ENCODE measurements at regions not wholly inside any gene's neighbourhood (a gene's known extent, or its start where the extent isn't known, plus 50 kb on each side); places are given as distances from the start of the nearest gene placed in this dataset.

DNA sequence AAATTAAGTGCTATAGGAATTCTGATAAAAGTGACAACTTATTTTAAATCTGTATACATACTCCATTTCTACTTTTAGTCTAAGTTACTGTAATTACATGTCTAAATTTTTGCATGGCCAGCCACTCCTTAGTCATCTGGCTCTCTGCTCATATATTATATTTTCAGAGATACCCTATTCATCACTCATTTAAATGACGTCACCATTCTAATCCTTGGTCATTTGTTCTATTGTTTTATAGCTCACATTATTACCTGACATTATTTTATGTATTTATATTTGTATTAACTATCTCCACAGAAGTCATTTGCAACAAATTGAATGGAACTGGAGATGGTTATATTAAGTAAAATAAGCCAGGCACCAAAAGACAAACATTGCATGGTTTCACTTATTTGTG lies 179.6 kb upstream of the CXorf51A start:
- Histone ChIP-seq H3K27ac (ENCODE audit: low read length in 2 of 2) (no peak overlapping the region), H3K4me1 (ENCODE audit: control insufficient read depth in 2 of 2, insufficient read depth in 2 of 2, low read length in 2 of 2) (no peaks in the 10 kb centered on the region), H3K9me3 (ENCODE audit: control extremely low read depth in 1 of 3, control insufficient read depth in 2 of 3, insufficient read depth in 1 of 3, low read length in 2 of 3) (no peaks in the 10 kb centered on the region), H3K27me3 (replicated peaks in 1 of 4; ENCODE audit: control extremely low read depth in 1 of 4, control insufficient read depth in 3 of 4, insufficient read depth in 4 of 4, low read length in 3 of 4) (no peaks in the 10 kb centered on the region), H3K4me3 (ENCODE audit: control extremely low read depth in 1 of 5, extremely low read depth in 1 of 5, insufficient read depth in 1 of 5, low read depth in 2 of 5, low read length in 4 of 5) (no peak overlapping the region), H3K4me2 (replicated peaks; ENCODE audit: low read depth, low read length, poor library complexity, severe bottlenecking) (no peak overlapping the region), H3K36me3 (replicated peaks in 1 of 2; ENCODE audit: control extremely low read depth in 1 of 2, control insufficient read depth in 1 of 2, extremely low read depth in 1 of 2, insufficient read depth in 2 of 2, low read length in 1 of 2) (no peaks in the 10 kb centered on the region), H3K9ac (ENCODE audit: low read length) (no peak overlapping the region), H3K79me2 (ENCODE audit: control insufficient read depth, insufficient read depth, low read length) (no peaks in the 10 kb centered on the region), H4K20me1 (ENCODE audit: control insufficient read depth, insufficient read depth, low read length, poor library complexity, severe bottlenecking) (no peaks in the 10 kb centered on the region), H2AFZ (ENCODE audit: insufficient read depth, low read depth, low read length, poor library complexity, severe bottlenecking) (no peak overlapping the region)
- no peak for TF ChIP-seq EZH2 (IDR thresholded peaks at IDR 0.05; ENCODE audit: borderline replicate concordance, insufficient read depth, low read depth, low read length, poor library complexity, severe bottlenecking)
- TF ChIP-seq, protein P1, sequence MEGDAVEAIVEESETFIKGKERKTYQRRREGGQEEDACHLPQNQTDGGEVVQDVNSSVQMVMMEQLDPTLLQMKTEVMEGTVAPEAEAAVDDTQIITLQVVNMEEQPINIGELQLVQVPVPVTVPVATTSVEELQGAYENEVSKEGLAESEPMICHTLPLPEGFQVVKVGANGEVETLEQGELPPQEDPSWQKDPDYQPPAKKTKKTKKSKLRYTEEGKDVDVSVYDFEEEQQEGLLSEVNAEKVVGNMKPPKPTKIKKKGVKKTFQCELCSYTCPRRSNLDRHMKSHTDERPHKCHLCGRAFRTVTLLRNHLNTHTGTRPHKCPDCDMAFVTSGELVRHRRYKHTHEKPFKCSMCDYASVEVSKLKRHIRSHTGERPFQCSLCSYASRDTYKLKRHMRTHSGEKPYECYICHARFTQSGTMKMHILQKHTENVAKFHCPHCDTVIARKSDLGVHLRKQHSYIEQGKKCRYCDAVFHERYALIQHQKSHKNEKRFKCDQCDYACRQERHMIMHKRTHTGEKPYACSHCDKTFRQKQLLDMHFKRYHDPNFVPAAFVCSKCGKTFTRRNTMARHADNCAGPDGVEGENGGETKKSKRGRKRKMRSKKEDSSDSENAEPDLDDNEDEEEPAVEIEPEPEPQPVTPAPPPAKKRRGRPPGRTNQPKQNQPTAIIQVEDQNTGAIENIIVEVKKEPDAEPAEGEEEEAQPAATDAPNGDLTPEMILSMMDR (IDR thresholded peaks at IDR 0.05), result no peak
- Mint-ChIP-seq H3K27me3 (no peaks in the 10 kb centered on the region), H3K4me3 (no peak overlapping the region), H3K4me1 (no peaks in the 10 kb centered on the region), H3K9me3 (ENCODE audit: insufficient read depth) (no peaks in the 10 kb centered on the region), H3K27ac (no peak overlapping the region)
- no CpG with 5 or more reads among the region's 1 CpG for WGBS (ENCODE audit: insufficient coverage)
- intact Hi-C loops (cut with micrococcal nuclease), result no loop called here
- ATAC-seq (ENCODE audit: low read depth) (no peak), DNase-seq (no peak)
- ChIA-PET POLR2A (no interaction called here), CTCF (no interaction called here)

DNA sequence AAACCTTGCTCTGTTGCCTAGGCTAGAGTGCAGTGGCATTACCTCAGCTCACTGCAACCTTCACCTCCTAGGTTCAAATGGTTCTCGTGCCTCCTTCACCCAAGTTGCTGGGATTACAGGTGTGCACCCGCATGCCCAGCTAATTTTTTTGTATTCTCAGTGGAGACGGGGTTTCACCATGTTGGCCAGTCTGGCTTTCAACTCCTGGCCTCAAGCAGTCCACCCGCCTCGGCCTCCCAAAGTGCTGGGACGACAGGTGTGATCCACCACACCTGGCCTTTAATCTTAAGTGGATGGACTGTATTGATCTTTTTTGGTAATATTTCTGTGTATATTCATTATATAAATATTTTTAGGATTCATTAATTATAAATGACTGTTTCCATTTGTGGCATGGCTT lies 158.7 kb upstream of the CXorf51A start:
- Histone ChIP-seq H4K20me1 (ENCODE audit: control insufficient read depth, insufficient read depth, low read length, poor library complexity, severe bottlenecking) (no peaks in the 10 kb centered on the region), H3K4me2 (replicated peaks; ENCODE audit: low read depth, low read length, poor library complexity, severe bottlenecking) (no peak overlapping the region), H3K4me3 (ENCODE audit: control extremely low read depth in 1 of 5, extremely low read depth in 1 of 5, insufficient read depth in 1 of 5, low read depth in 2 of 5, low read length in 4 of 5) (no peak overlapping the region), H3K27me3 (replicated peaks in 1 of 4; ENCODE audit: control extremely low read depth in 1 of 4, control insufficient read depth in 3 of 4, insufficient read depth in 4 of 4, low read length in 3 of 4) (no peaks in the 10 kb centered on the region), H3K9me3 (ENCODE audit: control extremely low read depth in 1 of 3, control insufficient read depth in 2 of 3, insufficient read depth in 1 of 3, low read length in 2 of 3) (no peaks in the 10 kb centered on the region), H3K27ac (ENCODE audit: low read length in 2 of 2) (no peak overlapping the region), H3K79me2 (ENCODE audit: control insufficient read depth, insufficient read depth, low read length) (no peaks in the 10 kb centered on the region), H3K4me1 (ENCODE audit: control insufficient read depth in 2 of 2, insufficient read depth in 2 of 2, low read length in 2 of 2) (no peaks in the 10 kb centered on the region), H3K36me3 (replicated peaks in 1 of 2; ENCODE audit: control extremely low read depth in 1 of 2, control insufficient read depth in 1 of 2, extremely low read depth in 1 of 2, insufficient read depth in 2 of 2, low read length in 1 of 2) (no peaks in the 10 kb centered on the region), H2AFZ (ENCODE audit: insufficient read depth, low read depth, low read length, poor library complexity, severe bottlenecking) (no peak overlapping the region), H3K9ac (ENCODE audit: low read length) (no peak overlapping the region)
- no peak for ATAC-seq (ENCODE audit: low read depth)
- ChIA-PET CTCF (no interaction called here), POLR2A (no interaction called here)
- Mint-ChIP-seq H3K9me3 (ENCODE audit: insufficient read depth) (no peaks in the 10 kb centered on the region), H3K4me1 (no peaks in the 10 kb centered on the region), H3K27me3 (no peaks in the 10 kb centered on the region), H3K27ac (no peak overlapping the region), H3K4me3 (no peak overlapping the region)
- DNase-seq, result no peak
- WGBS (ENCODE audit: insufficient coverage), result no CpG with 5 or more reads among the region's 6 CpGs
- TF ChIP-seq EZH2 (IDR thresholded peaks at IDR 0.05; ENCODE audit: borderline replicate concordance, insufficient read depth, low read depth, low read length, poor library complexity, severe bottlenecking), result no peak
- TF ChIP-seq, protein P1 (IDR thresholded peaks at IDR 0.05), result no peak
- intact Hi-C loops (cut with micrococcal nuclease), result no loop called here
